HepG2 (cell line): ENCODE measurements at regions not wholly inside any gene's neighbourhood (a gene's known extent, or its start where the extent isn't known, plus 50 kb on each side); places are given as distances from the start of the nearest gene placed in this dataset.

Source experiments
- ATAC-seq: fragments of 200-7000 bp; cut with Tn5 transposase; 3 replicates; pipeline ENCODE4 v1.9.1; 2020; ENCODE audit warnings: mild to moderate bottlenecking, moderate library complexity
- BruUV-seq: library from RNA; stranded (reverse); fragments of 400-500 nt; replicated peaks from 2 replicates; lab custom pipeline; 2021; lab: Mats Ljungman, UMichigan
- CTCF ChIA-PET: fragments of 300-600 bp; formaldehyde crosslinking; extraction: SDS; loops from one replicate; lab custom pipeline; 2021; ENCODE audit warnings: low total read pairs, inconsistent platforms, low intra/inter-chr PET ratio; lab: Yijun Ruan, JAX
- POLR2A ChIA-PET: fragments of 350-600 bp; sonication (Branson Sonifier 250); formaldehyde crosslinking; loops from one replicate; lab custom pipeline; 2020; ENCODE audit warnings: antibody characterized with exemption, inconsistent platforms; lab: Yijun Ruan, JAX
- DNase-seq: peaks from one replicate; pipeline ENCODE4 v3.0.0-alpha.2; 2015; ENCODE audit warnings: low spot score
- FAIRE-seq: peaks from 3 replicates; lab custom pipeline; 2011; peaks lifted over from hg19 to GRCh38; lab: Jason Lieb, UNC
- H2AFZ ChIP-seq: one replicate; pipeline ENCODE4 v1.6.1; 2011; ENCODE audit warnings: low read length, inconsistent platforms
- H3K27ac ChIP-seq: fragments of 300-600 bp; 3 replicates; pipeline ENCODE4 v1.8.0; 2011; ENCODE audit warnings: mixed run types, mild to moderate bottlenecking, mixed read lengths, low read length, inconsistent platforms; ENCODE audit not compliant: insufficient read depth; ENCODE audit errors: extremely low read length
- H3K27me3 ChIP-seq, 2 experiments: fragments of 200-600 bp in 1 of 2; 2 replicates in 1 of 2; 3 replicates in 1 of 2; pipeline versions ENCODE4 v1.6.0 to v1.8.0; 2011; ENCODE audit warnings: low read length in 2 of 2, mild to moderate bottlenecking in 2 of 2, moderate library complexity in 2 of 2, inconsistent platforms in 1 of 2; ENCODE audit not compliant: insufficient read depth in 2 of 2, control insufficient read depth in 1 of 2
- H3K36me3 ChIP-seq, 2 experiments: fragments of 200-600 bp in 1 of 2; replicated peaks in 1 of 2; 2 replicates in 1 of 2; 3 replicates in 1 of 2; pipeline versions ENCODE4 v1.5.1 to v1.8.0; 2011; ENCODE audit warnings: low read length in 2 of 2, inconsistent platforms in 1 of 2; ENCODE audit not compliant: insufficient read depth in 2 of 2, control insufficient read depth in 1 of 2
- H3K4me1 ChIP-seq: 2 replicates; pipeline ENCODE4 v1.5.1; 2012; ENCODE audit warnings: low read length, inconsistent platforms; ENCODE audit not compliant: insufficient read depth
- H3K4me2 ChIP-seq: 2 replicates; pipeline ENCODE4 v1.6.0; 2011; ENCODE audit warnings: low read depth, low read length, inconsistent platforms
- H3K4me3 ChIP-seq, 3 experiments: fragments of 200-600 bp in 1 of 3; sonication (generic), shearing (Covaris generic) in 1 of 3; replicated peaks in 1 of 3; 2 replicates each; pipeline ENCODE4 v1.5.1; 2011 to 2016; ENCODE audit warnings: low read length in 3 of 3, inconsistent platforms in 2 of 3, low read depth in 2 of 3, mild to moderate bottlenecking in 2 of 3, control low read depth in 1 of 3, mixed read lengths in 1 of 3; ENCODE audit not compliant: insufficient read depth in 1 of 3
- H3K79me2 ChIP-seq: one replicate; pipeline ENCODE4 v1.6.1; 2011; ENCODE audit warnings: low read length, inconsistent platforms; ENCODE audit not compliant: insufficient read depth
- H3K9ac ChIP-seq: 2 replicates; pipeline ENCODE4 v1.6.0; 2011; ENCODE audit warnings: mild to moderate bottlenecking, low read depth, low read length, inconsistent platforms; ENCODE audit not compliant: insufficient read depth
- H3K9me3 ChIP-seq: 2 replicates; pipeline ENCODE4 v1.5.1; 2012; ENCODE audit warnings: mild to moderate bottlenecking, low read length
- H4K20me1 ChIP-seq: 2 replicates; pipeline ENCODE4 v1.6.0; 2011; ENCODE audit warnings: inconsistent platforms, mild to moderate bottlenecking, low read length, moderate library complexity; ENCODE audit not compliant: insufficient read depth
- CHCHD3 ChIP-seq: sonication (generic); formaldehyde crosslinking; IDR thresholded peaks from 2 replicates; pipeline ENCODE4 v1.8.0; 2022; ENCODE audit warnings: mild to moderate bottlenecking, missing genetic modification reagents, moderate library complexity
- DMAP1 ChIP-seq: IDR thresholded peaks from 2 replicates; pipeline ENCODE4 v1.6.1; 2016
- FOXO1 ChIP-seq: sonication (generic); formaldehyde crosslinking; IDR thresholded peaks from 2 replicates; pipeline ENCODE4 v1.4.0; 2020; ENCODE audit warnings: missing genetic modification reagents
- MXD4 ChIP-seq: IDR thresholded peaks from 2 replicates; pipeline ENCODE4 v1.6.1; 2016; ENCODE audit warnings: mild to moderate bottlenecking, missing biosample characterization, missing genetic modification reagents
- YY1 ChIP-seq: IDR thresholded peaks from 2 replicates; pipeline ENCODE4 v1.6.1; 2011; ENCODE audit warnings: low read length, low read depth, moderate library complexity, mild to moderate bottlenecking; ENCODE audit not compliant: insufficient read depth, insufficient replicate concordance
- ZNF275 ChIP-seq: sonication (generic); formaldehyde crosslinking; IDR thresholded peaks from 2 replicates; pipeline ENCODE4 v1.8.0; 2022; ENCODE audit warnings: missing genetic modification reagents, mild to moderate bottlenecking, inconsistent platforms, borderline replicate concordance
- ZSCAN22 ChIP-seq: sonication (generic); formaldehyde crosslinking; IDR thresholded peaks from 2 replicates; pipeline ENCODE4 v1.4.0; 2020; ENCODE audit warnings: mild to moderate bottlenecking, missing genetic modification reagents
- ZZZ3 ChIP-seq: sonication (generic); formaldehyde crosslinking; IDR thresholded peaks from 2 replicates; pipeline ENCODE4 v1.4.0; 2020; ENCODE audit warnings: missing genetic modification reagents, mild to moderate bottlenecking, borderline replicate concordance
- WGBS: methylation state at CpG from one replicate; pipeline ENCODE4 v1.1.6; 2017; ENCODE audit warnings: low lambda C conversion rate; 5-methylcytosine and 5-hydroxymethylcytosine counted together
- in situ Hi-C: cut with HindIII; loops from 2 replicates; pipeline ENCODE4 v1.10.0; 2017; ENCODE audit warnings: low pct_unique_long_range_greater_than_20kb; ENCODE audit not compliant: extremely low pct_ligation_motif_present
- intact Hi-C: fragments of 100-400 bp; cut with micrococcal nuclease; formaldehyde crosslinking; loops from one replicate; pipeline ENCODE4 v1.10.0; 2022; ENCODE audit not compliant: unreplicated experiment
- TF ChIP-seq, protein P1 (sequence below): sonication (generic); formaldehyde crosslinking; IDR thresholded peaks from 2 replicates; pipeline ENCODE4 v1.4.0; 2020; ENCODE audit warnings: mild to moderate bottlenecking, missing genetic modification reagents

DNA sequence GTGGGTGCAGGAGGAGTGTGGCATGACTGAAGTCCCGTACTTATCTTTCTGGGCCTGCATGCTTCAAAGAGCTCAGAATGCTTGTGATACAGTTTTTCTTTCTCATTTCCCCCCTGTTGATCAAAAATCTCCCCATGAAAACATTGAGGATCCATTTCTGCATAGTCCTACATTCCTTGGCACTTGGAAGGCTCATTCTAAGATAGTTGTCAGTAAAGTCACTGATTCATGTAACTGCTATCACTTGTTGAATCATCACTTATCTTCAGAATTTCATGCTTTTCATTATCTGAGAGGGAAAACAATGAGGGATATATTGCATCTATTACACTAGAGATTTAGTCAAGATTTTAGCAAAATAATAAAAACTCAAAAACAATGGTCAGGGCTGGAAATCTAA lies 1953.1 kb upstream of the CDH6 start:
- H3K36me3 ChIP-seq: no peaks in the 10 kb centered on the region
- no peak for FAIRE-seq
- no peak overlapping the region for H3K9ac ChIP-seq
- 40% methylated on average over 1 of the region's 1 CpG for WGBS
- no peak overlapping the region for H3K4me2 ChIP-seq
- TF ChIP-seq ZSCAN22 (CRISPR knock-in tag): no peak
- TF ChIP-seq FOXO1: no peak
- no peak for TF ChIP-seq ZNF275 (CRISPR knock-in tag)
- TF ChIP-seq, protein P1, sequence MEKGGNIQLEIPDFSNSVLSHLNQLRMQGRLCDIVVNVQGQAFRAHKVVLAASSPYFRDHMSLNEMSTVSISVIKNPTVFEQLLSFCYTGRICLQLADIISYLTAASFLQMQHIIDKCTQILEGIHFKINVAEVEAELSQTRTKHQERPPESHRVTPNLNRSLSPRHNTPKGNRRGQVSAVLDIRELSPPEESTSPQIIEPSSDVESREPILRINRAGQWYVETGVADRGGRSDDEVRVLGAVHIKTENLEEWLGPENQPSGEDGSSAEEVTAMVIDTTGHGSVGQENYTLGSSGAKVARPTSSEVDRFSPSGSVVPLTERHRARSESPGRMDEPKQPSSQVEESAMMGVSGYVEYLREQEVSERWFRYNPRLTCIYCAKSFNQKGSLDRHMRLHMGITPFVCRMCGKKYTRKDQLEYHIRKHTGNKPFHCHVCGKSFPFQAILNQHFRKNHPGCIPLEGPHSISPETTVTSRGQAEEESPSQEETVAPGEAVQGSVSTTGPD: no peak
- TF ChIP-seq DMAP1: no peak
- no peak for TF ChIP-seq CHCHD3 (CRISPR knock-in tag)
- no peak for TF ChIP-seq MXD4 (CRISPR knock-in tag)
- TF ChIP-seq ZZZ3 (CRISPR knock-in tag): no peak
- TF ChIP-seq YY1: no peak
- no peak overlapping the region for H3K27ac ChIP-seq
- no peaks in the 10 kb centered on the region for H3K79me2 ChIP-seq
- CTCF ChIA-PET: no interaction called here
- H4K20me1 ChIP-seq: no peaks in the 10 kb centered on the region
- ATAC-seq: no peak
- POLR2A ChIA-PET: no interaction called here
- DNase-seq: no peak
- H2AFZ ChIP-seq: no peak overlapping the region
- no TSS peak for BruUV-seq
- H3K4me1 ChIP-seq: no peaks in the 10 kb centered on the region
- no peaks in the 10 kb centered on the region for H3K27me3 ChIP-seq
- H3K9me3 ChIP-seq: no peaks in the 10 kb centered on the region
- intact Hi-C loops: no loop called here
- H3K4me3 ChIP-seq: no peak overlapping the region
- in situ Hi-C loops: no loop called here
